Large intestine (tissue), 3 donors: ENCODE measurements at regions not wholly inside any gene's neighbourhood (a gene's known extent, or its start where the extent isn't known, plus 50 kb on each side); places are given as distances from the start of the nearest gene placed in this dataset.
A peak's percentile ranks its signal among the peaks of the same experiment; 100 is the strongest.
"Not testable (repeated sequence)": the region's sequence is repeated elsewhere in the genome, so short reads cannot be mapped to it uniquely, and the experiment has no call there.

ENCODE experiments used
- DNase-seq, 2 donors: peaks; one replicate each; pipeline versions ENCODE4 v3.0.0 to v3.0.0-alpha.2; 2013
- H3K27ac ChIP-seq: one replicate; pipeline ENCODE4 v1.5.1; 2013; ENCODE audit warnings: low read length
- H3K27me3 ChIP-seq: 2 replicates; pipeline ENCODE4 v1.6.1; 2013; ENCODE audit warnings: low read length; ENCODE audit not compliant: control insufficient read depth, insufficient read depth
- H3K36me3 ChIP-seq: 2 replicates; pipeline ENCODE4 v1.6.1; 2013; ENCODE audit warnings: low read length; ENCODE audit not compliant: control insufficient read depth, insufficient read depth
- H3K4me1 ChIP-seq: one replicate; pipeline ENCODE4 v1.6.1; 2013; ENCODE audit warnings: low read length; ENCODE audit not compliant: control insufficient read depth, insufficient read depth
- H3K4me3 ChIP-seq: one replicate; pipeline ENCODE4 v1.5.1; 2013; ENCODE audit warnings: low read length
- H3K9me3 ChIP-seq: one replicate; pipeline ENCODE4 v1.6.1; 2013; ENCODE audit warnings: mild to moderate bottlenecking, low read depth, low read length, moderate library complexity; ENCODE audit not compliant: control insufficient read depth
- WGBS: methylation state at CpG from one replicate; pipeline ENCODE4 v1.1.5; 2013; ENCODE audit warnings: low lambda C conversion rate; ENCODE audit not compliant: insufficient coverage; 5-methylcytosine and 5-hydroxymethylcytosine counted together

- no peak for DNase-seq
- H3K4me3 ChIP-seq = no peak overlapping the region
- H3K9me3 ChIP-seq = peaks cover 7% of the 10 kb centered on the region
- no peaks in the 10 kb centered on the region for H3K27me3 ChIP-seq
- WGBS = no CpG with 5 or more reads among the region's 21 CpGs
- no peaks in the 10 kb centered on the region for H3K36me3 ChIP-seq
- H3K4me1 ChIP-seq = peaks cover 11% of the 10 kb centered on the region
- no peak overlapping the region for H3K27ac ChIP-seq
Measured at GRCh38 chr6:167668754-167669552, 157.8 kb upstream of the AFDN start.

- no peak overlapping the region for H3K4me3 ChIP-seq
- H3K4me1 ChIP-seq = peaks cover 11% of the 10 kb centered on the region
- H3K36me3 ChIP-seq = no peaks in the 10 kb centered on the region
- WGBS = no CpG with 5 or more reads among the region's 9 CpGs
- no peak overlapping the region for H3K27ac ChIP-seq
- no peak for DNase-seq
- H3K27me3 ChIP-seq = no peaks in the 10 kb centered on the region
- peaks cover 7% of the 10 kb centered on the region for H3K9me3 ChIP-seq
Measured at GRCh38 chr6:167669553-167669849, 157.2 kb upstream of the AFDN start.

- no peak for DNase-seq
- no CpG with 5 or more reads among the region's 26 CpGs for WGBS
- H3K27ac ChIP-seq = no peak overlapping the region
Measured at GRCh38 chr6:167669870-167670802, 156.6 kb upstream of the AFDN start.

GRCh38 chr6:167670938-167671338 is 155.8 kb upstream of the AFDN start:
- Histone ChIP-seq H3K36me3 (no peaks in the 10 kb centered on the region), H3K4me3 (no peak overlapping the region), H3K4me1 (peaks cover 24% of the 10 kb centered on the region), H3K9me3 (peaks cover 7% of the 10 kb centered on the region), H3K27me3 (no peaks in the 10 kb centered on the region), H3K27ac (no peak overlapping the region)
- peak in 1 of 2 donors; percentile 71 for DNase-seq
- WGBS = no CpG with 5 or more reads among the region's 7 CpGs

More at GRCh38 chr6:167669870-167670802, 156.6 kb upstream of the AFDN start:
- H3K9me3 ChIP-seq = peaks cover 7% of the 10 kb centered on the region
- no peaks in the 10 kb centered on the region for H3K27me3 ChIP-seq
- H3K36me3 ChIP-seq = no peaks in the 10 kb centered on the region
- H3K4me1 ChIP-seq = peaks cover 16% of the 10 kb centered on the region
- H3K4me3 ChIP-seq = no peak overlapping the region

- H3K9me3 ChIP-seq, DNase-seq, H3K27ac ChIP-seq, H3K4me3 ChIP-seq, H3K36me3 ChIP-seq, H3K27me3 ChIP-seq: not testable (repeated sequence)
- no CpG with 5 or more reads among the region's 3 CpGs for WGBS
- peaks cover 29% of the 10 kb centered on the region for H3K4me1 ChIP-seq
Measured at GRCh38 chr6:167671379-167671976, 155.2 kb upstream of the AFDN start.

- Histone ChIP-seq H3K4me3 (no peak overlapping the region), H3K9me3 (peaks cover 7% of the 10 kb centered on the region), H3K27ac (no peak overlapping the region), H3K27me3 (no peaks in the 10 kb centered on the region), H3K36me3 (no peaks in the 10 kb centered on the region), H3K4me1 (peaks cover 35% of the 10 kb centered on the region)
- DNase-seq = no peak
- WGBS = no CpG with 5 or more reads among the region's 33 CpGs
Measured at GRCh38 chr6:167671977-167672687, 154.6 kb upstream of the AFDN start.

GRCh38 chr6:167672738-167673137 is 154.0 kb upstream of the AFDN start:
- peaks cover 7% of the 10 kb centered on the region for H3K9me3 ChIP-seq
- H3K36me3 ChIP-seq = no peaks in the 10 kb centered on the region
- H3K4me1 ChIP-seq = peaks cover 40% of the 10 kb centered on the region
- H3K4me3 ChIP-seq = no peak overlapping the region
- no peaks in the 10 kb centered on the region for H3K27me3 ChIP-seq
- DNase-seq = no peak
- no peak overlapping the region for H3K27ac ChIP-seq
- no CpG with 5 or more reads among the region's 3 CpGs for WGBS

GRCh38 chr6:167673946-167674345 is 152.8 kb upstream of the AFDN start:
- Histone ChIP-seq H3K9me3 (peaks cover 7% of the 10 kb centered on the region), H3K4me1 (peaks cover 35% of the 10 kb centered on the region), H3K27ac (no peak overlapping the region), H3K27me3 (peaks cover 3% of the 10 kb centered on the region), H3K36me3 (no peaks in the 10 kb centered on the region), H3K4me3 (no peak overlapping the region)
- WGBS = 100% methylated on average over 1 of the region's 5 CpGs
- DNase-seq = no peak

GRCh38 chr6:167674486-167674885 is 152.2 kb upstream of the AFDN start:
- Histone ChIP-seq H3K4me1 (peaks cover 38% of the 10 kb centered on the region), H3K9me3 (peaks cover 7% of the 10 kb centered on the region), H3K4me3 (no peak overlapping the region), H3K27ac (no peak overlapping the region), H3K27me3 (peaks cover 3% of the 10 kb centered on the region), H3K36me3 (no peaks in the 10 kb centered on the region)
- DNase-seq = no peak
- WGBS = no CpG with 5 or more reads among the region's 7 CpGs
